IgD-negative memory B cell (primary cell): ENCODE measurements at regions not wholly inside any gene's neighbourhood (a gene's known extent, or its start where the extent isn't known, plus 50 kb on each side); places are given as distances from the start of the nearest gene placed in this dataset.
A peak's percentile ranks its signal among the peaks of the same experiment; 100 is the strongest.
"Not testable (repeated sequence)": the region's sequence is repeated elsewhere in the genome, so short reads cannot be mapped to it uniquely, and the experiment has no call there.

Experiments used
- H3K27ac Mint-ChIP-seq, 3 donors: one replicate each; pipeline ENCODE4 v1.8.0; 2020 to 2022; ENCODE audit warnings: mild to moderate bottlenecking in 3 of 3, mixed read lengths in 3 of 3, moderate library complexity in 1 of 3
- H3K27me3 Mint-ChIP-seq: one replicate; pipeline ENCODE4 v1.8.0; 2021; ENCODE audit warnings: mixed read lengths
- H3K36me3 Mint-ChIP-seq: one replicate; pipeline ENCODE4 v1.8.0; 2020; ENCODE audit warnings: mild to moderate bottlenecking, mixed read lengths
- H3K4me1 Mint-ChIP-seq, 3 donors: one replicate each; pipeline ENCODE4 v1.8.0; 2020 to 2022; ENCODE audit warnings: mixed read lengths in 3 of 3, mild to moderate bottlenecking in 1 of 3
- H3K4me3 Mint-ChIP-seq, 4 donors: one replicate each; pipeline ENCODE4 v1.8.0; 2020 to 2022; ENCODE audit warnings: mild to moderate bottlenecking in 4 of 4, mixed read lengths in 4 of 4, moderate library complexity in 3 of 4
- H3K9me3 Mint-ChIP-seq, 3 donors: one replicate each; pipeline ENCODE4 v1.8.0; 2020 to 2021; ENCODE audit warnings: mixed read lengths in 3 of 3, mild to moderate bottlenecking in 1 of 3

GRCh38 chr9:129550199-129550839 lies 70.6 kb downstream of the C9orf50 start:
- H3K4me3 Mint-ChIP-seq, result peak overlapping the region in 3 of 4 donors; percentile 52 to 76 (median 74)
- no peaks in the 10 kb centered on the region for H3K9me3 Mint-ChIP-seq
- peaks cover 46% of the 10 kb centered on the region for H3K27me3 Mint-ChIP-seq
- H3K4me1 Mint-ChIP-seq, result peaks cover 0 to 1% (median 0%) of the 10 kb centered on the region in 3 donors
- H3K36me3 Mint-ChIP-seq, result no peaks in the 10 kb centered on the region
- H3K27ac Mint-ChIP-seq, result no peak overlapping the region

GRCh38 chr9:129549684-129550083 lies 71.2 kb downstream of the C9orf50 start:
- Mint-ChIP-seq H3K36me3 (no peaks in the 10 kb centered on the region), H3K27ac (no peak overlapping the region), H3K9me3 (no peaks in the 10 kb centered on the region), H3K4me3 (peak overlapping the region in 1 of 4 donors; percentile 35), H3K4me1 (peaks cover 0 to 1% (median 0%) of the 10 kb centered on the region in 3 donors), H3K27me3 (peaks cover 43% of the 10 kb centered on the region)

- H3K9me3 Mint-ChIP-seq, result no peaks in the 10 kb centered on the region
- H3K27me3 Mint-ChIP-seq, result peaks cover 43% of the 10 kb centered on the region
- H3K4me1 Mint-ChIP-seq, result peaks cover 0 to 1% (median 0%) of the 10 kb centered on the region in 3 donors
- H3K27ac Mint-ChIP-seq, result no peak overlapping the region
- H3K4me3 Mint-ChIP-seq, result peak overlapping the region in 1 of 4 donors; percentile 35
- H3K36me3 Mint-ChIP-seq, result no peaks in the 10 kb centered on the region
Observed at GRCh38 chr9:129549139-129549538, 71.8 kb downstream of the C9orf50 start.

- Mint-ChIP-seq H3K4me3 (no peak overlapping the region), H3K27me3 (peaks cover 43% of the 10 kb centered on the region), H3K36me3 (no peaks in the 10 kb centered on the region), H3K4me1 (peaks cover 0 to 1% (median 0%) of the 10 kb centered on the region in 3 donors), H3K9me3 (no peaks in the 10 kb centered on the region), H3K27ac (no peak overlapping the region)
Observed at GRCh38 chr9:129548571-129549135, 72.2 kb downstream of the C9orf50 start.

GRCh38 chr9:129547869-129548570 lies 72.9 kb downstream of the C9orf50 start:
- H3K27ac Mint-ChIP-seq, result no peak overlapping the region
- H3K4me3 Mint-ChIP-seq, result no peak overlapping the region
- peaks cover 39% of the 10 kb centered on the region for H3K27me3 Mint-ChIP-seq
- peaks cover 0 to 1% (median 0%) of the 10 kb centered on the region in 3 donors for H3K4me1 Mint-ChIP-seq
- H3K9me3 Mint-ChIP-seq, result no peaks in the 10 kb centered on the region
- H3K36me3 Mint-ChIP-seq, result no peaks in the 10 kb centered on the region

GRCh38 chr9:129547063-129547462 lies 73.8 kb downstream of the C9orf50 start:
- Mint-ChIP-seq H3K27me3 (peaks cover 40% of the 10 kb centered on the region), H3K27ac (no peak overlapping the region)

GRCh38 chr9:129545876-129546275 lies 75.0 kb downstream of the C9orf50 start:
- H3K9me3 Mint-ChIP-seq, H3K4me1 Mint-ChIP-seq, H3K36me3 Mint-ChIP-seq, H3K4me3 Mint-ChIP-seq, H3K27ac Mint-ChIP-seq: not testable (repeated sequence)
- peaks cover 30% of the 10 kb centered on the region for H3K27me3 Mint-ChIP-seq

More at GRCh38 chr9:129547063-129547462, 73.8 kb downstream of the C9orf50 start:
- no peaks in the 10 kb centered on the region for H3K9me3 Mint-ChIP-seq
- no peak overlapping the region for H3K4me3 Mint-ChIP-seq
- peaks cover 0 to 1% (median 0%) of the 10 kb centered on the region in 3 donors for H3K4me1 Mint-ChIP-seq
- H3K36me3 Mint-ChIP-seq, result no peaks in the 10 kb centered on the region

- Mint-ChIP-seq H3K9me3 (peaks cover 0 to under 1% (median 0%) of the 10 kb centered on the region in 3 donors), H3K4me3 (no peak overlapping the region), H3K27ac (no peak overlapping the region), H3K4me1 (peaks cover 0 to 1% (median 0%) of the 10 kb centered on the region in 3 donors), H3K36me3 (no peaks in the 10 kb centered on the region), H3K27me3 (peaks cover 25% of the 10 kb centered on the region)
Observed at GRCh38 chr9:129544761-129545160, 76.1 kb downstream of the C9orf50 start.

GRCh38 chr9:129542741-129543140 lies 78.2 kb downstream of the C9orf50 start:
- Mint-ChIP-seq H3K27ac (no peak overlapping the region), H3K4me1 (no peaks in the 10 kb centered on the region), H3K4me3 (no peak overlapping the region), H3K27me3 (peaks cover 14% of the 10 kb centered on the region), H3K9me3 (peaks cover 1 to 11% (median 9%) of the 10 kb centered on the region in 3 donors), H3K36me3 (peaks cover 2% of the 10 kb centered on the region)

- Mint-ChIP-seq H3K36me3 (peaks cover 2% of the 10 kb centered on the region), H3K4me1 (no peaks in the 10 kb centered on the region), H3K9me3 (peaks cover 1 to 11% (median 9%) of the 10 kb centered on the region in 3 donors), H3K27ac (no peak overlapping the region), H3K27me3 (peaks cover 5% of the 10 kb centered on the region), H3K4me3 (no peak overlapping the region)
Observed at GRCh38 chr9:129541270-129541669, 79.6 kb downstream of the C9orf50 start.

GRCh38 chr9:129539446-129539845 lies 81.5 kb downstream of the C9orf50 start:
- H3K36me3 Mint-ChIP-seq, result peaks cover 2% of the 10 kb centered on the region

GRCh38 chr9:129531860-129532402 lies 89.0 kb downstream of the C9orf50 start:
- H3K27ac Mint-ChIP-seq, H3K36me3 Mint-ChIP-seq, H3K4me1 Mint-ChIP-seq, H3K9me3 Mint-ChIP-seq: not testable (repeated sequence)
- Mint-ChIP-seq H3K4me3 (peak overlapping the region in 1 of 4 donors; percentile 24), H3K27me3 (peaks cover 21% of the 10 kb centered on the region)

More at GRCh38 chr9:129539446-129539845, 81.5 kb downstream of the C9orf50 start:
- peaks cover 1 to 11% (median 9%) of the 10 kb centered on the region in 3 donors for H3K9me3 Mint-ChIP-seq
- no peaks in the 10 kb centered on the region for H3K4me1 Mint-ChIP-seq
- H3K4me3 Mint-ChIP-seq, result no peak overlapping the region
- peaks cover 3% of the 10 kb centered on the region for H3K27me3 Mint-ChIP-seq
- no peak overlapping the region for H3K27ac Mint-ChIP-seq

GRCh38 chr9:129527955-129528354 lies 92.9 kb downstream of the C9orf50 start:
- Mint-ChIP-seq H3K27me3 (peaks cover 37% of the 10 kb centered on the region), H3K9me3 (peaks cover 0 to 11% (median 4%) of the 10 kb centered on the region in 3 donors)
- H3K4me1 Mint-ChIP-seq, H3K4me3 Mint-ChIP-seq, H3K27ac Mint-ChIP-seq, H3K36me3 Mint-ChIP-seq: not testable (repeated sequence)

- Mint-ChIP-seq H3K27ac (no peak overlapping the region), H3K4me3 (no peak overlapping the region), H3K9me3 (peaks cover 0 to 11% (median 4%) of the 10 kb centered on the region in 3 donors), H3K4me1 (no peaks in the 10 kb centered on the region), H3K36me3 (peaks cover 3% of the 10 kb centered on the region), H3K27me3 (peaks cover 44% of the 10 kb centered on the region)
Observed at GRCh38 chr9:129525656-129526196, 95.2 kb downstream of the C9orf50 start.
